ENCODE measurements at regions not wholly inside any gene's neighbourhood (a gene's known extent, or its start where the extent isn't known, plus 50 kb on each side); places are given as distances from the start of the nearest gene placed in this dataset.

DNA sequence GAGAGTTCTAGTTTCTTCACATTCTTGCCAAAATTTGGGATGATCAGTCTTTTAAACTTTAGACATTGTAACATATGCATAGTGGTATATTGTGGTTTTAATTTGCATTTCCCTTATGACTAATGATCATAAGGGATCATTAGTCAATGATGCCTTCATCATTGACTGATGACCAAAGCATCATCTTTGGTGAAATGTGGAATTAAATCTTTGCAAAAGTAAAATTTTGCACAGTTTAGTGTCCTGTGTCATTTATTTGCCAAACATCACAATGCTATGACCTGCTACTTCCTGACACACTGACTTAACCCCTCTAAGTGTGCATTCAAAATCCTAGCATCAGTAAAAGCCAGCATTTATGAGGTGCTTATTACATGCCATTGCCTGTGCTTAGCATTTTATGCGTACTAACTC lies 58.9 kb upstream of the SLC1A4 start:
- Histone ChIP-seq H3K9ac (replicated peaks; ENCODE audit: extremely low read depth, insufficient read depth, low read length) (no peak overlapping the region), H3K79me2 (ENCODE audit: control insufficient read depth, insufficient read depth, low read length) (no peaks in the 10 kb centered on the region), H3K36me3 (ENCODE audit: control insufficient read depth in 2 of 2, extremely low read depth in 1 of 2, insufficient read depth in 2 of 2, low read length in 2 of 2) (no peaks in the 10 kb centered on the region), H2AFZ (ENCODE audit: low read depth, low read length) (no peak overlapping the region), H3K9me3 (replicated peaks; ENCODE audit: control insufficient read depth, insufficient read depth, low read length) (no peaks in the 10 kb centered on the region), H3K27me3 (ENCODE audit: control insufficient read depth in 2 of 2, insufficient read depth in 2 of 2, low read length in 2 of 2) (peaks cover 22 to 28% of the 10 kb centered on the region in 2 experiments), H3K4me3 (replicated peaks in 1 of 3; ENCODE audit: insufficient read depth in 1 of 3, low read depth in 1 of 3, low read length in 3 of 3) (no peak overlapping the region), H3K27ac (ENCODE audit: insufficient read depth, low read depth, low read length) (no peak overlapping the region), H3K4me2 (ENCODE audit: insufficient read depth, low read length) (no peak overlapping the region), H4K20me1 (replicated peaks; ENCODE audit: control insufficient read depth, extremely low read depth, insufficient read depth, low read length) (no peaks in the 10 kb centered on the region), H3K4me1 (ENCODE audit: control insufficient read depth, extremely low read depth, insufficient read depth, low read length) (no peaks in the 10 kb centered on the region), H3K9me1 (replicated peaks; ENCODE audit: control insufficient read depth, extremely low read depth, insufficient read depth, low read length) (no peaks in the 10 kb centered on the region)
- ChIA-PET CTCF (no interaction called here), POLR2A (no interaction called here)
- BruUV-seq (replicated peaks), result no TSS peak
- dilution Hi-C loops (cut with MboI; ENCODE audit: extremely low pct_ligation_motif_present, low sequenced_read_pairs), result no loop called here
- no peak for TF ChIP-seq CTCF (IDR thresholded peaks at IDR 0.05; ENCODE audit: extremely low read depth in 1 of 2, insufficient read depth in 1 of 2, low read depth in 1 of 2, low read length in 2 of 2)
- no peak for TF ChIP-seq MAX (IDR thresholded peaks at IDR 0.05; ENCODE audit: insufficient read depth, insufficient read length)
- no peak for TF ChIP-seq MYC (IDR thresholded peaks at IDR 0.05; ENCODE audit: low read depth, low read length)
- no peak for TF ChIP-seq POLR2AphosphoS5 (IDR thresholded peaks at IDR 0.05; ENCODE audit: insufficient read depth, low read depth, low read length)
- DNase-seq (ENCODE audit: low read depth, low spot score) (no peak), FAIRE-seq (no peak)
- intact Hi-C loops (cut with micrococcal nuclease), result no loop called here

All from endothelial cell of umbilical vein (primary cell).